Stimulated activated CD8-positive, alpha-beta memory T cell treated with anti-CD3 and anti-CD28 coated beads, Interleukin-12 subunit alpha, Interleukin-12 subunit beta, amount 100 ng/mL, for 1 hour (primary cell): ENCODE measurements at regions not wholly inside any gene's neighbourhood (a gene's known extent, or its start where the extent isn't known, plus 50 kb on each side); places are given as distances from the start of the nearest gene placed in this dataset.
"Not testable (repeated sequence)": the region's sequence is repeated elsewhere in the genome, so short reads cannot be mapped to it uniquely, and the experiment has no call there.

ENCODE experiments used
- DNase-seq: peaks from one replicate; pipeline ENCODE4 v3.0.0-alpha.2; 2020; ENCODE audit warnings: low read depth

GRCh38 chr17:20735796-20736195, 156.3 kb downstream of the CDRT15L2 start:
- no peak for DNase-seq

GRCh38 chr17:20737636-20738035, 158.1 kb downstream of the CDRT15L2 start:
- not testable (repeated sequence) for DNase-seq

- DNase-seq = no peak
Observed at GRCh38 chr17:20771104-20771503, 191.6 kb downstream of the CDRT15L2 start.

- DNase-seq = no peak
Observed at GRCh38 chr17:20774472-20775135, 195.1 kb downstream of the CDRT15L2 start.

- no peak for DNase-seq
Observed at GRCh38 chr17:20775331-20775730, 195.8 kb downstream of the CDRT15L2 start.

- no peak for DNase-seq
Observed at GRCh38 chr17:20779521-20779920, 200.0 kb downstream of the CDRT15L2 start.

GRCh38 chr17:20781260-20781659, 201.7 kb downstream of the CDRT15L2 start:
- DNase-seq = no peak

- not testable (repeated sequence) for DNase-seq
Observed at GRCh38 chr17:20781869-20782268, 202.3 kb downstream of the CDRT15L2 start.

GRCh38 chr17:20783091-20783490, 203.6 kb downstream of the CDRT15L2 start:
- DNase-seq = no peak

- no peak for DNase-seq
Observed at GRCh38 chr17:20784100-20784665, 204.7 kb downstream of the CDRT15L2 start.

GRCh38 chr17:20787281-20787680, 207.8 kb downstream of the CDRT15L2 start:
- no peak for DNase-seq

- DNase-seq = no peak
Observed at GRCh38 chr17:20791626-20792025, 212.1 kb downstream of the CDRT15L2 start.

- not testable (repeated sequence) for DNase-seq
Observed at GRCh38 chr17:20794532-20794931, 215.0 kb downstream of the CDRT15L2 start.

- no peak for DNase-seq
Observed at GRCh38 chr17:20797292-20797691, 217.8 kb downstream of the CDRT15L2 start.

- DNase-seq = no peak
Observed at GRCh38 chr17:20800146-20800545, 220.6 kb downstream of the CDRT15L2 start.

GRCh38 chr17:20805751-20806150, 226.2 kb downstream of the CDRT15L2 start:
- DNase-seq = no peak

- not testable (repeated sequence) for DNase-seq
Observed at GRCh38 chr17:20807566-20807965, 228.0 kb downstream of the CDRT15L2 start.

GRCh38 chr17:20815410-20815809, 227.4 kb downstream of the USP22 start:
- not testable (repeated sequence) for DNase-seq

GRCh38 chr17:20823905-20824304, 218.9 kb downstream of the USP22 start:
- no peak for DNase-seq

GRCh38 chr17:20825539-20825938, 217.3 kb downstream of the USP22 start:
- no peak for DNase-seq

GRCh38 chr17:20840453-20840852, 202.4 kb downstream of the USP22 start:
- DNase-seq = not testable (repeated sequence)

- DNase-seq = not testable (repeated sequence)
Observed at GRCh38 chr17:20840987-20841865, 201.6 kb downstream of the USP22 start.

GRCh38 chr17:20842012-20842411, 200.8 kb downstream of the USP22 start:
- DNase-seq = not testable (repeated sequence)
